ENCODE measurements at regions not wholly inside any gene's neighbourhood (a gene's known extent, or its start where the extent isn't known, plus 50 kb on each side); places are given as distances from the start of the nearest gene placed in this dataset.
"Not testable (repeated sequence)": the region's sequence is repeated elsewhere in the genome, so short reads cannot be mapped to it uniquely, and the experiment has no call there.

- DNase-seq (ENCODE audit: low read depth) = not testable (repeated sequence)
Measured at GRCh38 chr18:15061289-15061896, 313.4 kb downstream of the ANKRD30B start.

- not testable (repeated sequence) for DNase-seq (ENCODE audit: low read depth)
Measured at GRCh38 chr18:15066434-15066833, 318.5 kb downstream of the ANKRD30B start.

GRCh38 chr18:15071311-15071710, 323.3 kb downstream of the ANKRD30B start:
- DNase-seq (ENCODE audit: low read depth) = not testable (repeated sequence)

All from GM04503 (cell line).